SU-DHL-6 (cell line): ENCODE measurements at regions not wholly inside any gene's neighbourhood (a gene's known extent, or its start where the extent isn't known, plus 50 kb on each side); places are given as distances from the start of the nearest gene placed in this dataset.

Source experiments
- EZH2phosphoT487 ChIP-seq: fragments of 200-600 bp; sonication (generic), shearing (Covaris generic); conservative IDR thresholded peaks from 2 replicates; pipeline ENCODE4 v1.6.1; 2018; ENCODE audit warnings: mild to moderate bottlenecking, antibody characterized with exemption, low read length, moderate library complexity, mixed read lengths
- TF ChIP-seq, protein P1 (sequence below): fragments of 200-600 bp; sonication (generic); IDR thresholded peaks from one replicate; pipeline ENCODE4 v1.5.1; 2017; ENCODE audit warnings: antibody characterized with exemption, mild to moderate bottlenecking, low read length, moderate library complexity; ENCODE audit not compliant: insufficient read depth, poor library complexity, severe bottlenecking

- TF ChIP-seq, protein P1, sequence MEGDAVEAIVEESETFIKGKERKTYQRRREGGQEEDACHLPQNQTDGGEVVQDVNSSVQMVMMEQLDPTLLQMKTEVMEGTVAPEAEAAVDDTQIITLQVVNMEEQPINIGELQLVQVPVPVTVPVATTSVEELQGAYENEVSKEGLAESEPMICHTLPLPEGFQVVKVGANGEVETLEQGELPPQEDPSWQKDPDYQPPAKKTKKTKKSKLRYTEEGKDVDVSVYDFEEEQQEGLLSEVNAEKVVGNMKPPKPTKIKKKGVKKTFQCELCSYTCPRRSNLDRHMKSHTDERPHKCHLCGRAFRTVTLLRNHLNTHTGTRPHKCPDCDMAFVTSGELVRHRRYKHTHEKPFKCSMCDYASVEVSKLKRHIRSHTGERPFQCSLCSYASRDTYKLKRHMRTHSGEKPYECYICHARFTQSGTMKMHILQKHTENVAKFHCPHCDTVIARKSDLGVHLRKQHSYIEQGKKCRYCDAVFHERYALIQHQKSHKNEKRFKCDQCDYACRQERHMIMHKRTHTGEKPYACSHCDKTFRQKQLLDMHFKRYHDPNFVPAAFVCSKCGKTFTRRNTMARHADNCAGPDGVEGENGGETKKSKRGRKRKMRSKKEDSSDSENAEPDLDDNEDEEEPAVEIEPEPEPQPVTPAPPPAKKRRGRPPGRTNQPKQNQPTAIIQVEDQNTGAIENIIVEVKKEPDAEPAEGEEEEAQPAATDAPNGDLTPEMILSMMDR, result no peak
- no peak for TF ChIP-seq EZH2phosphoT487
These were observed 87.4 kb downstream of the SLC4A3 start for GRCh38 chr2:219714681-219715400.
